22Rv1 (cell line): ENCODE measurements at regions not wholly inside any gene's neighbourhood (a gene's known extent, or its start where the extent isn't known, plus 50 kb on each side); places are given as distances from the start of the nearest gene placed in this dataset.
A peak's percentile ranks its signal among the peaks of the same experiment; 100 is the strongest.

Source experiments
- H3K27ac ChIP-seq: fragments of 450-650 bp; 2 replicates; pipeline ENCODE4 v1.5.1; 2017
- ZFX ChIP-seq: fragments of 450-650 bp; IDR thresholded peaks from 2 replicates; pipeline ENCODE4 v1.6.1; 2017; ENCODE audit warnings: antibody characterized with exemption, borderline replicate concordance
- TF ChIP-seq, protein P1 (sequence below): fragments of 450-650 bp; IDR thresholded peaks from 2 replicates; pipeline ENCODE4 v1.5.1; 2017; ENCODE audit warnings: mild to moderate bottlenecking

GRCh38 chr5:130908186-130908585, 256.9 kb downstream of the HINT1 start:
- no peak overlapping the region for H3K27ac ChIP-seq
- TF ChIP-seq, protein P1, sequence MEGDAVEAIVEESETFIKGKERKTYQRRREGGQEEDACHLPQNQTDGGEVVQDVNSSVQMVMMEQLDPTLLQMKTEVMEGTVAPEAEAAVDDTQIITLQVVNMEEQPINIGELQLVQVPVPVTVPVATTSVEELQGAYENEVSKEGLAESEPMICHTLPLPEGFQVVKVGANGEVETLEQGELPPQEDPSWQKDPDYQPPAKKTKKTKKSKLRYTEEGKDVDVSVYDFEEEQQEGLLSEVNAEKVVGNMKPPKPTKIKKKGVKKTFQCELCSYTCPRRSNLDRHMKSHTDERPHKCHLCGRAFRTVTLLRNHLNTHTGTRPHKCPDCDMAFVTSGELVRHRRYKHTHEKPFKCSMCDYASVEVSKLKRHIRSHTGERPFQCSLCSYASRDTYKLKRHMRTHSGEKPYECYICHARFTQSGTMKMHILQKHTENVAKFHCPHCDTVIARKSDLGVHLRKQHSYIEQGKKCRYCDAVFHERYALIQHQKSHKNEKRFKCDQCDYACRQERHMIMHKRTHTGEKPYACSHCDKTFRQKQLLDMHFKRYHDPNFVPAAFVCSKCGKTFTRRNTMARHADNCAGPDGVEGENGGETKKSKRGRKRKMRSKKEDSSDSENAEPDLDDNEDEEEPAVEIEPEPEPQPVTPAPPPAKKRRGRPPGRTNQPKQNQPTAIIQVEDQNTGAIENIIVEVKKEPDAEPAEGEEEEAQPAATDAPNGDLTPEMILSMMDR: no peak
- TF ChIP-seq ZFX: no peak

GRCh38 chr5:130897537-130898195, 267.4 kb downstream of the HINT1 start:
- peak overlapping the region; percentile 84 for H3K27ac ChIP-seq

DNA sequence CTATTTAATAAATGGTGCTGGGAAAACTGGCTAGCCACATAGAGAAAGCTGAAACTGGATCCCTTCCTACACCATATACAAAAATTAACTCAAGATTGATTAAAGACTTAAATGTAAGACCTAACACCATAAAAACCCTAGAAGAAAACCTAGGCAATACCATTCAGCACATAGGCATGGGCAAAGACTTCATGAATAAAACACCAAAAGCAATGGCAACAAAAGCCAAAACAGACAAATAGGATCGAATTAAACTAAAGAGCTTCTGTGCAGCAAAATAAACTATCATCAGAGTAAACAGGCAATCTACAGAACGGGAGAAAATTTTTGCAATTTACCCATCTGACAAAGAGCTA, 267.9 kb downstream of the HINT1 start:
- H3K27ac ChIP-seq: peak overlapping the region; percentile 84

- H3K27ac ChIP-seq: peak overlapping the region; percentile 84
- TF ChIP-seq ZFX: no peak
- TF ChIP-seq, protein P1: no peak
Measured at GRCh38 chr5:130896636-130897035, 268.4 kb downstream of the HINT1 start.

- H3K27ac ChIP-seq: no peak overlapping the region
- TF ChIP-seq, protein P1: no peak
- no peak for TF ChIP-seq ZFX
Measured at GRCh38 chr5:130893006-130893405, 272.1 kb downstream of the HINT1 start.

DNA sequence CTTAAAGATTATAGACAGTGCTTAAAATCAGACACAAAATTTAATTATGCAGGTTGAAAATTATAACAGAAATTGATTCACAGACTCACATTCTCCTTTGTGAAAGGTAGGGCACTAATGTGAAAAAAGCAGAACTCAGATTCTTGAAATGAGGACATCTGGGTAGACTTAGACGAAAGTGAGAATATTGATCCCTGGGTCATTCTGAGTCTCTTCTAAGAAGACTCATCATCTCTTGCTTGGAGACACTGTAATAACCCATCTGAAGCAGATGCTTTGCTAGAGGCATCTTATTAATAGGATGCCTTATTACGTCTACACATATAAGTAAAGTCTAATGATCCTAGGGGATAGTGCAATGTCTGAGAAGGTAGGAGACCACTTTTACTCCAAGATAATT, 274.4 kb downstream of the HINT1 start:
- TF ChIP-seq, protein P1: no peak
- no peak for TF ChIP-seq ZFX
- H3K27ac ChIP-seq: no peak overlapping the region

DNA sequence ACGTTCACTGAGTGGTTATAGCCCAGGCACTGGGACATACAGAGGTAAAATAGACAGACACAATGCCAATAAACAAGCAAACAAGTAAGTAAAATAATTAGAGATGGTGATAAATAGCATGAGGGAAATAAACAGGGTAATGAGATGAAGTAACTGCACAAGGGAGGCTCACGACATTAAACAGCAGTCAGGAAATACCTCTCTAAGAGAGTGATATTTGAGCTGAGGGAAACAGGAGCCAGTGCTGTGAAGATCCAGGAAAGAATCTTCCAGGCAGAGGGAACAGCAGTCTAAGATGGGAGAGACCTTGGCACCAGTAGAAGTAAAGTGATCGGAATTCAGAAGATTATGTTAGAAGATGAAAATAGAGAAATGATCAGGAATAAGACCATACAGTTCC, 279.4 kb downstream of the HINT1 start:
- TF ChIP-seq ZFX: no peak
- TF ChIP-seq, protein P1: no peak
- peak overlapping the region; percentile 51 for H3K27ac ChIP-seq

DNA sequence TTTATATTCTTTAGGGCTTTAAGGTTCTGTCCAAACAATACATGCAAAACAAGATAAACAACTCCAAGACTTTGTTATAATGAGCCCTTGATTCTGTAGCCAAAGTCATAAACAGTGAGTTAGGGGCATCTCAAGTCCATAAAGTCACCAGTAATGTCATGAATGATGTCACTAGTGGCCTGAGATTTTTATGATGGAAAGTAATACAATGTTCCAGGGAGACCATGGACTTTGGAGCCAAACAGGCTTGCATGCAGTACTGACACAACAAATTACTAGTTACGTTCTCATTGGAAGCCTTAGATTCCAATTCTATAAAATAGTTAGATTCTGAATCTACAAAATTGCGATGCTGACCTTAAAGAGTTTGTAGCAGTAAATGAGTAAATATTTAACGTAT, 280.0 kb downstream of the HINT1 start:
- TF ChIP-seq, protein P1: no peak
- TF ChIP-seq ZFX: no peak
- H3K27ac ChIP-seq: peak overlapping the region; percentile 51
